ENCODE measurements at regions not wholly inside any gene's neighbourhood (a gene's known extent, or its start where the extent isn't known, plus 50 kb on each side); places are given as distances from the start of the nearest gene placed in this dataset.

DNA sequence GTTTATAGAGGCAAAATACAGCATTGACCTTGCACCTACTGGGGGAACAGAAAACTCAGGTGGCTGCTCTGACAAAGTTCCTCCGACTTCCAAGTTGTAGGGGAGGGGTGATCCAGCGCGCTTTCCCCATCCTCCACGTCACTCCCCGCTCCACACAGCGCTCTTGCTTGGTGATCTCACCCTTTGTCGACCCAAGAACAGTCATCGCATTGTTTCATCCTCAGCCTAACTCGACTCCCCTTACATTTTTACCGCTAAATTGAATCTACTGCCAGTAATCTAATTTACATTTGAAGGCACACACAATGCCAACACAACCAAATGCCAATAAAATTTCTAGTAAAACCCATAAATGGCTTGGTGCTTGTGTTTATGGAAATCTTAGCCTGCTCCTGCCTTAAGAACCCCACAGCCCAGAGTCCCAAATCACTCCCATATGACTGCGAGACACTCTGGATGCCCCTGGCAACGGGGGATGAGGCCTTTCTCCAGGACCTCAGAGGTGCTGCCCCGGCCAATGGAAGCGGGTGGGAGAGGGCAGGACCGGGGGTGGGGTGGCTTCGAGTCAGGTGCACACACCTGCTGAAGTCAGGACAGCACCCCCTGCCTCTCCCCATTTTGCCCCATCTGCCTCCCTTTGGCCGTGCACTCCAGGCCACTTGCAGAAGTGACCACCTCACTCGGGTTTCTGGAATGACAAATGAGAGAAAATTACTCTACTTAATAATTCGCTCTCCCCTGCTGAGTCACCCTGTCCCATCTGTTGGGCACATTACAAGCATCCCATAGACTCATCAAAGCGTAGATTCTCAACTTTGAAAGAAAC lies 98.2 kb upstream of the GSC start:
- H3K27me3 ChIP-seq, result no peaks in the 10 kb centered on the region
- no peaks in the 10 kb centered on the region for H3K4me1 ChIP-seq
- FAIRE-seq, result no peak
- intact Hi-C loops (cut with DNase I), result no loop called here
- ATAC-seq, result peak in 3 of 4 donors; percentile 67 to 89 (median 79)
- DNase-seq, result peak in 2 of 6 donors; percentile 39
- no peak overlapping the region for H3K27ac ChIP-seq
- 58 to 61% methylated on average over 20 of the region's 20 CpGs for WGBS, 2 donors
- no peaks in the 10 kb centered on the region for H3K9me3 ChIP-seq
- no peaks in the 10 kb centered on the region for H3K36me3 ChIP-seq
- H3K4me3 ChIP-seq, result no peak overlapping the region
- TF ChIP-seq CTCF (IDR thresholded peaks at IDR 0.05), result no peak

DNA sequence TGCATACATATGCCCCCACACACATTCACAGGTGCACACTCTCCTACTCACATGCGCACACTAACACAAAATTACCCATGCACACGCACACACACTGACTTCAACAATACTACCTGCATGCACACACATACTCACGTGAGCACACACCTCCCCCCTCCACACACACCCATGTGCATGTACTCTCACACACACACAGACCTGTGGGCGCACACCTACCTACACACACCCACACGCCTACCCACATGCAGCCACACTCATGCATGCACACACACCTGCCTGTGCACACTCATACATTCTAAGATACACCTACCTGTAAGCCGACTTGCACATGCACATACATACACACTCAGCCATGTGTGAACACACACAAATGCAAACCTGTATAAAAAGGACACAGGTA lies 97.3 kb upstream of the GSC start:
- no peaks in the 10 kb centered on the region for H3K9me3 ChIP-seq
- H3K36me3 ChIP-seq, result no peaks in the 10 kb centered on the region
- H3K27me3 ChIP-seq, result no peaks in the 10 kb centered on the region
- DNase-seq (no peak), FAIRE-seq (no peak), ATAC-seq (no peak)
- no peaks in the 10 kb centered on the region for H3K4me1 ChIP-seq
- intact Hi-C loops (cut with DNase I), result no loop called here
- no peak overlapping the region for H3K27ac ChIP-seq
- no peak for TF ChIP-seq CTCF (IDR thresholded peaks at IDR 0.05)
- no peak overlapping the region for H3K4me3 ChIP-seq
- WGBS, 2 donors, result 83 to 90% methylated on average over 6 of the region's 6 CpGs

- no peak for ATAC-seq
- no peaks in the 10 kb centered on the region for H3K27me3 ChIP-seq
- H3K36me3 ChIP-seq, result no peaks in the 10 kb centered on the region
- 63 to 72% methylated on average over 45 of the region's 45 CpGs for WGBS, 2 donors
- intact Hi-C loops (cut with DNase I), result no loop called here
- TF ChIP-seq CTCF (IDR thresholded peaks at IDR 0.05), result no peak
- no peaks in the 10 kb centered on the region for H3K9me3 ChIP-seq
- no peak overlapping the region for H3K27ac ChIP-seq
- no peak for FAIRE-seq
- no peak for DNase-seq
- no peaks in the 10 kb centered on the region for H3K4me1 ChIP-seq
- no peak overlapping the region for H3K4me3 ChIP-seq
These were observed 94.7 kb upstream of the GSC start for GRCh38 chr14:94864387-94865195.

DNA sequence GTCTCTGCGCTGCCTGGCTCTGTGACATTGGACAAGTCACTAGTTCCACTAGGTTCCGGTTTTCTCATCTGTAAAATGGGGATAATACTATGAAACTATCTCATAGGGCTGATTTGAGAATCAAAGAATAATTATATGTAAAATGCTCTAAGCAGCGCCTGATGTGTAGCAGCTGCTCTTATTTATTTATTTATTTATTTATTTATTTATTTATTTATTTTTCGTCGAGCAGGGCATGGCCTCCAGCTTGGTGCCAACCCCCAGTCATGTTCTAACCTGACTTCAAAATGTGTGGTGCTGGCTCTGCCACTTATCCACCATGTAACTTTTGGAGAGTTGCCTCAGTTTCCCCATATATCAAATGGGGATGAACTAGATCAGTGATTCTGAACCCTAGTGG lies 93.5 kb upstream of the GSC start:
- DNase-seq (no peak), ATAC-seq (no peak), FAIRE-seq (no peak)
- no peaks in the 10 kb centered on the region for H3K4me1 ChIP-seq
- TF ChIP-seq CTCF (IDR thresholded peaks at IDR 0.05), result no peak
- H3K9me3 ChIP-seq, result no peaks in the 10 kb centered on the region
- no peaks in the 10 kb centered on the region for H3K27me3 ChIP-seq
- no peak overlapping the region for H3K27ac ChIP-seq
- no peak overlapping the region for H3K4me3 ChIP-seq
- WGBS, 2 donors, result 89 to 97% methylated on average over 5 of the region's 5 CpGs
- H3K36me3 ChIP-seq, result no peaks in the 10 kb centered on the region
- intact Hi-C loops (cut with DNase I), result no loop called here

DNA sequence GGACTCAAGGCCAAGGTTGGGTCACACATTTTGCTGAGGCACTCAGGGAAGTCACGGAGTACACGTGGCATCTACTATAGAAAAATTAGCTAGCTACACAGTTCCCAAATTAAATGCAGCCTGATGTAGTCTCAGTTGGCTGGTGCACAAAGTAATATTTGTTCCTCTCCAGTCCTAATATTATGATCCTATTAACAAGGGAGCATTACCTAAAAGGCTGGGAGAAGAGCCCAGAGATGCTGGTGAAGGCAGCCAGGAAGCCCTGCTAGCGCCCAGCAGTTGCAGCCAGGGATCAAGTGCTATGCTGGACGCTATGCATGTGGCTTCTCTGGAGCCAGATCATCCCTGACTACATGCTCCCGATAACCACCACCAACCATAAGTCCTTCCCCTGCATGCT lies 88.0 kb upstream of the GSC start:
- ATAC-seq (no peak), DNase-seq (no peak), FAIRE-seq (no peak)
- TF ChIP-seq CTCF (IDR thresholded peaks at IDR 0.05), result no peak
- Histone ChIP-seq H3K27ac (no peak overlapping the region), H3K27me3 (no peaks in the 10 kb centered on the region), H3K36me3 (no peaks in the 10 kb centered on the region), H3K9me3 (no peaks in the 10 kb centered on the region), H3K4me1 (no peaks in the 10 kb centered on the region), H3K4me3 (no peak overlapping the region)
- 71 to 88% methylated on average over 5 of the region's 5 CpGs for WGBS, 2 donors
- intact Hi-C loops (cut with DNase I), result no loop called here
